ENCODE measurements at regions not wholly inside any gene's neighbourhood (a gene's known extent, or its start where the extent isn't known, plus 50 kb on each side); places are given as distances from the start of the nearest gene placed in this dataset.

DNA sequence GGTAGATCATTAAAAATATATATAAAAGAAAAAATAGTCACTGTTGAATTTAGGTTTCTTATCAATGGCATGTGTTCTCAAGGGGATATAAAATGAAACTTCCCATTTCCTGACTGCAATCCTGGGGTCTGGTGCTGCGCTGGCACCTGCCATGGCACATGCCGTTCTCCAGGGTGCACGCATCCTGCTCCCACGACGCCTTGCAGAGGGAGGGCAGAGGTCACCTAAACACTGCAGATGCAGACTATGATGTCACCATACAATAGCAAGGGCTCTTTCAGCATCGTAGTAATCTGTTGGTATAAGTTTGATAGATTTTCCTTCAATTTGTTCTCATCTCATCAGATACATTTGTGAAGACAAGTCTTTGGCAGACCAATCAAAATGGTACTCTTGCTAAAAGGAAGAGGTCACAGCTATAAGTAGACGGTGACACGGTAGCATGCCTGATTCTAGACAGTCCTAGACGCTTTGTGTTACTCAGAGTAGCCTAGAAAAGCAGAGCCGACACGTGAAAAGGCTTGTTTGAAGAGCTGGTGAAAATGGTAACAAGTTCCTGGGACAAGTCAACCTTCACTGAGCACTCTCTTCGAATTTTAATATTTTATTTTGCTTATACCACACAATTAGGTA, 761.4 kb downstream of the DCDC2C start:
- Mint-ChIP-seq H3K4me3 (no peak overlapping the region), H3K27ac (no peak overlapping the region)

GRCh38 chr2:4465671-4466070, 762.3 kb downstream of the DCDC2C start:
- Mint-ChIP-seq H3K4me1 (no peaks in the 10 kb centered on the region), H3K36me3 (no peaks in the 10 kb centered on the region), H3K27me3 (peaks cover 0 to 5% (median 0%) of the 10 kb centered on the region in 5 donors), H3K27ac (no peak overlapping the region), H3K4me3 (no peak overlapping the region), H3K9me3 (peaks cover 0 to 27% (median 5%) of the 10 kb centered on the region in 9 donors)
- DNase-seq (no peak), ATAC-seq (no peak)
- POLR2A ChIA-PET, result no interaction called here

More for the DNA sequence above, 761.4 kb downstream of the DCDC2C start:
- ATAC-seq (no peak), DNase-seq (no peak)
- no peaks in the 10 kb centered on the region for H3K36me3 Mint-ChIP-seq
- H3K27me3 Mint-ChIP-seq, result peaks cover 0 to 4% (median 0%) of the 10 kb centered on the region in 5 donors
- peaks cover 0 to 27% (median 5%) of the 10 kb centered on the region in 9 donors for H3K9me3 Mint-ChIP-seq
- H3K4me1 Mint-ChIP-seq, result no peaks in the 10 kb centered on the region
- POLR2A ChIA-PET, result no interaction called here

- H3K4me3 Mint-ChIP-seq, result no peak overlapping the region
- H3K4me1 Mint-ChIP-seq, result no peaks in the 10 kb centered on the region
- ATAC-seq, result no peak
- H3K9me3 Mint-ChIP-seq, result peaks cover 0 to 22% (median 8%) of the 10 kb centered on the region in 9 donors
- no peak overlapping the region for H3K27ac Mint-ChIP-seq
- H3K36me3 Mint-ChIP-seq, result no peaks in the 10 kb centered on the region
- POLR2A ChIA-PET, result no interaction called here
- DNase-seq, result no peak
- H3K27me3 Mint-ChIP-seq, result no peaks in the 10 kb centered on the region
These were observed 772.2 kb downstream of the DCDC2C start for GRCh38 chr2:4475618-4476017.

DNA sequence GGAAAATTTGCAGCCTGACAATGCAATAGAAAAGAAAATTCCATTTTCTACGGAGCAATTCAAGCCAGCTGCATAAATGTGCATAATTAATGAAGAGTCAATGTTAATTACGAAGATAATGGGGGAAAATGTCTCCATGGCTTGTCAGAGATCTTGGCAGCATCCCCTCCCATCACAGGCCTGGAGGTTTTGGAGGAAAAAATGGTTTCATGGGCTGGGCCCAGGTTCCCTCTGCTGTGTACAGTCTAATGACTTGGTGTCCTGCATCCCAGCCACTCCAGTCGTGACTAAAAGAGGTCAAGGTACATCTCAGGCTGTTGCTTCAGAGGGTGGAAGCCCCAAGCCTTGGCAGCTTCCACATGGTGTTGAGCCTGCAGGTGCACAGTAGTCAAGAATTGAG, 779.7 kb downstream of the DCDC2C start:
- Mint-ChIP-seq H3K9me3 (peaks cover 7 to 39% (median 15%) of the 10 kb centered on the region in 9 donors), H3K4me1 (no peaks in the 10 kb centered on the region), H3K27ac (no peak overlapping the region), H3K36me3 (peaks cover 0 to 4% (median 0%) of the 10 kb centered on the region in 3 donors), H3K4me3 (no peak overlapping the region), H3K27me3 (no peaks in the 10 kb centered on the region)
- POLR2A ChIA-PET, result no interaction called here
- no peak for ATAC-seq
- no peak for DNase-seq

- no peak for ATAC-seq
- POLR2A ChIA-PET, result no interaction called here
- H3K9me3 Mint-ChIP-seq, result peaks cover 8 to 40% (median 20%) of the 10 kb centered on the region in 9 donors
- H3K27ac Mint-ChIP-seq, result no peak overlapping the region
- H3K4me1 Mint-ChIP-seq, result no peaks in the 10 kb centered on the region
- H3K4me3 Mint-ChIP-seq, result no peak overlapping the region
- no peaks in the 10 kb centered on the region for H3K27me3 Mint-ChIP-seq
- peaks cover 0 to 4% (median 0%) of the 10 kb centered on the region in 3 donors for H3K36me3 Mint-ChIP-seq
- no peak for DNase-seq
These were observed 783.6 kb downstream of the DCDC2C start for GRCh38 chr2:4486971-4487370.

GRCh38 chr2:4499316-4500030, 796.1 kb downstream of the DCDC2C start:
- Mint-ChIP-seq H3K4me1 (no peaks in the 10 kb centered on the region), H3K9me3 (peaks cover 0 to 7% (median 2%) of the 10 kb centered on the region in 9 donors), H3K27ac (no peak overlapping the region), H3K27me3 (no peaks in the 10 kb centered on the region), H3K36me3 (no peaks in the 10 kb centered on the region), H3K4me3 (no peak overlapping the region)
- POLR2A ChIA-PET, result no interaction called here
- DNase-seq (no peak), ATAC-seq (no peak)

- Mint-ChIP-seq H3K36me3 (no peaks in the 10 kb centered on the region), H3K27me3 (no peaks in the 10 kb centered on the region), H3K27ac (no peak overlapping the region), H3K4me1 (no peaks in the 10 kb centered on the region), H3K4me3 (no peak overlapping the region), H3K9me3 (peaks cover 0 to 20% (median 3%) of the 10 kb centered on the region in 9 donors)
- POLR2A ChIA-PET, result no interaction called here
- ATAC-seq, result no peak
- DNase-seq, result no peak
These were observed 798.1 kb downstream of the DCDC2C start for GRCh38 chr2:4501525-4501924.

DNA sequence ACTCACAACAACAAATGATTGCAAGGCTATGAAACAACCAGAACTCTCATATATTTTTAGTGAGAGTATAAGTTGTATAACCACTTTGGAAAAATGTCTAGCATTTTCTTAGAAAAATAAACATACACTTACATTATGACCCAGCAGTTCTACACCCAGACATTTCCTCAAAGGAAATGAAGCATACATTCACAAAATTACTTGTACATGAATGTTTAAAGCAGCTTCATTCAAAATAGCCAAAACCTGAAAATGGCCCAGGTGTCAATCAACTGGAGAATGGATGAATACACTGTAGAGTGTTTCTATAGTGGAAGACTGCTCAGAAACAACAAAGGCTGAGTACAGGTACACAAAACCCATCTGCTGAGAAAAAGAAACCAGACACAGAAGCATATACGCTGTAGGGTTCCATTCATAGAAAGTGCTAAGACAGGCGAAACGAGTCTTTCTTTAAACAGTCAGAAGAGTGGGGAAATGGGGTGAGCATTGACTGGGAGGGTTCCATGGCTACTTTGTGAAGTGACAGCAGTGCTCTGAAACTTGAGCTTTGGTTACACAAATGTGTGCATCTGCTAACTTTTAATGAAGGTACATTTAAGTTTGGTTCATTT, 799.0 kb downstream of the DCDC2C start:
- Mint-ChIP-seq H3K4me1 (no peaks in the 10 kb centered on the region), H3K36me3 (no peaks in the 10 kb centered on the region), H3K4me3 (no peak overlapping the region), H3K27ac (no peak overlapping the region), H3K27me3 (no peaks in the 10 kb centered on the region), H3K9me3 (peaks cover 0 to 25% (median 4%) of the 10 kb centered on the region in 9 donors)
- no peak for DNase-seq
- POLR2A ChIA-PET, result no interaction called here
- ATAC-seq, result no peak

DNA sequence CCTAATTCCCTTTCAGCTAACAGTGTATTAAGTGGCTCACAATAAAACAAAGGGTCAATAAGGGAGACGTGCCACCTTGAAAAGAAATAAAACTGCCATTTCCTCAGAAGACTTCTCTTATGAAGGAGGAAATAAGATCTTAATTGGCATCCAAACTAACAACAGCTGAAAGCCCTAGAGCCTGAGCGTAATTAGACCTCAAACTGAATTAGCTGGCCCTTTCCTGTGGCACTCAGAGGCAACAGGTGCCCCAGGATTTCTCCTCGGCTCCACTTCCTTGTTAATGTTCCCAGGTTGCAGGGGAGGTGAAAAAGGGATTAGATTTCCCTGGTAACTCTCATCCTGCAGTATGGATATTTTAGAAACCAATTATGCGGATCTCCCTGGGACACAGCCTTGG, 804.3 kb downstream of the DCDC2C start:
- H3K4me1 Mint-ChIP-seq, result no peaks in the 10 kb centered on the region
- H3K9me3 Mint-ChIP-seq, result peaks cover 0 to 38% (median 7%) of the 10 kb centered on the region in 9 donors
- no peak overlapping the region for H3K4me3 Mint-ChIP-seq
- POLR2A ChIA-PET, result no interaction called here
- no peak overlapping the region for H3K27ac Mint-ChIP-seq
- no peak for ATAC-seq
- no peak for DNase-seq
- H3K36me3 Mint-ChIP-seq, result no peaks in the 10 kb centered on the region
- no peaks in the 10 kb centered on the region for H3K27me3 Mint-ChIP-seq

DNA sequence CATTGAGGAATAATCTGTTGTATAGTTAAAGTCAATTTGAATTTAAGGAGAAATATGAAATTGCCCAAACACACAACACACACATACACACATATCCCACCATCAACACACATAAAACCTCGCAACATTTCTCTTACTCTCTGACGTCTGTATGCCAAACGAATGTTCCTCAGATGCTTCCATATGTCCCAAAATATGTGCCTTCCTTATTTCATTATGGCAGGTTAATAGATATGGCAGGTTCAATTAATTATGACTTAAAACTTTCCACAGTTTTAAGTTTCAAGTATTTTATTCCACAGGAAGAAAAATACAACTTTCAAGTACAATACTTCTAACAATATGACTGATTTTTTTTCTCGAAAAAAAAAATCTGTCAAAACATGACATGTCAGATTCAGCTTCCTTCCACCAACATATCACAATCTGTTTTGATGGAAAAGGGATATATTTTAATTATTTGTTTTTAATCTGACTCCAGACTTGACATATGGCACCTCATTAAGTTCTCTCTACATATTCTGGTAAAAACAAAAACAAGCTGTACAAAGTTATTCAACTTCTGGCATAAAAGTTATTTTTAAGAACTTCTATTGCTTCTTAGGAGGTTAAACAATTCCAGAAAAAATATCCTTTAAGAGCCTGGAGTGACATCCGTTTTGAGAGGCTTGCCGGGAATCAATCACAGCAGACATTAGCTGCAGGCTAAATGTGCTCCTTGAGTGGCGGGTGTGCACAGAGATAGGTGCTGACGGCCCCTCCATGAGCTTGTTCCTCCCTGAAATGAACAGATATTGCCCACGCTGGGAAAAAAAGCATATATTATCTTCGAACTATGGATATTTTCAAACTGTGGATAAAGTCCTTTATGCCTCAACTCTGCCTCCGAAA, 812.7 kb downstream of the DCDC2C start:
- no peaks in the 10 kb centered on the region for H3K4me1 Mint-ChIP-seq
- no peak for ATAC-seq
- POLR2A ChIA-PET, result no interaction called here
- H3K9me3 Mint-ChIP-seq, result peaks cover 4 to 32% (median 10%) of the 10 kb centered on the region in 9 donors
- no peak overlapping the region for H3K27ac Mint-ChIP-seq
- no peaks in the 10 kb centered on the region for H3K36me3 Mint-ChIP-seq
- H3K27me3 Mint-ChIP-seq, result no peaks in the 10 kb centered on the region
- no peak overlapping the region for H3K4me3 Mint-ChIP-seq
- DNase-seq, result no peak

DNA sequence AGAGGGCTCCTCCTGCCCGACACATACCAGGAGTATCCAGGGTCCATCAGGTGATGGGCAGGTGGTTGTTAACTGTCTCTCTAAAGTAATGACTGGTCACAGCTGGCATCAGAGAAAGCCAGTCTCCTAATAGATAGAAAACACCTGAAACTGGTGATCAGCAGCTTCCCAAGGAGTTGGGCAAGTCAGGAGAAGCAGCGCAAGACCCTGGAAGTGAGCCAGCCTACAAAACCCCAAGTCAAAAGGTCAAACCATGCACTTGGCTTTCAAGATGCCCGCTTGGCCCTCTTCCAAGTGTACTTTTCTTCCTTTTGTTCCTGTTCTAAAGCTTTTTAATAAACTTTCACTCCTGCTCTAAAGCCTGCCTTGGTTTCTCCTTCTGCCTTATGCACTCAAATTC, 815.2 kb downstream of the DCDC2C start:
- Mint-ChIP-seq H3K36me3 (no peaks in the 10 kb centered on the region), H3K9me3 (peaks cover 0 to 15% (median 7%) of the 10 kb centered on the region in 9 donors), H3K4me3 (no peak overlapping the region), H3K4me1 (no peaks in the 10 kb centered on the region), H3K27me3 (no peaks in the 10 kb centered on the region), H3K27ac (no peak overlapping the region)
- POLR2A ChIA-PET, result no interaction called here
- no peak for DNase-seq
- no peak for ATAC-seq

DNA sequence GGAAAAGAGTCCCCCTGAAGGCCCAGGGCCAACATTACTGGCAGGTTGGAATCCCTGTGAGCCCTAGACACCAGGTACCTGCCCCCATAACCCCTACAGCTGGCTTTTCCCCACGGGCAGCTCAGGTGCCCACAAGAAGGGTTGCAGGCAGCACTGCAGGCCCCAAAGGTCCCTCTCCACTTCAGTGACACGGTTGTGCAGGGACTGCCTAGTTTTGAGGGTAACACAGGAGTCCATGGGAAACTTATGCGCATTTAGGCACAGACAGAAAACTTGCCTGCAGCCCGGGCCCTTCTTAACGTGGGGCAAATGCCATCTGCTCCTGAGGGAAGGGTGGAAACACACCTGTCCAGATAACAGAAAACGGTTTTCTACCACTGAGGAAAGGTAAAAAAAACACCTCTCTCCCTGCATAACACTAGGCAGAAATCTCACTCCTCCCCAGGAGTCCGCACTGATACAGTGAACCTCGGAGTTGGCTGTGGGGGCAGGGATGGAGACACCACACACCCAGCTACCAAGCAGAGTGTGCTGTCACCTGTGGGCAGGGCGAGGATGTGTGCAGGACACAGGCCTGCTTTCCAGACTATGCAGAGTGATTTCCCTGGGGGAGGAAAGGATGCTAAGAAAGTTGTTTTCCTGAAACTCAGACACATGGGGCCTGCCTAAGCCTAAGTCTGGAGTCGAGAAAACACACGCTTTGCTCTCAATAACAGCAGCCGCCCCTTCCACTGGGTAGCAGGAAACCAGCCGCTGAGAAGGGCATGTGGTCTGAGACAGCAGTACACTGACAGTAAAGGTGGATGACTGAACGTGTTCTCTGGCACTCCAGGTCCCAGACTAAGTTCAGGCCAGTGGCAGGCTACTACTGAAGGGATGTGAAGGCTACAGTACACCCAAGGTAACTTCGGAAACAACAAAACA, 819.4 kb downstream of the DCDC2C start:
- no peak for DNase-seq
- Mint-ChIP-seq H3K9me3 (peaks cover 0 to 25% (median 5%) of the 10 kb centered on the region in 9 donors), H3K4me1 (no peaks in the 10 kb centered on the region), H3K4me3 (no peak overlapping the region), H3K27ac (no peak overlapping the region), H3K27me3 (no peaks in the 10 kb centered on the region), H3K36me3 (no peaks in the 10 kb centered on the region)
- no peak for ATAC-seq
- POLR2A ChIA-PET, result no interaction called here
